Upper lobe of left lung (tissue), 4 donors: ENCODE measurements at regions not wholly inside any gene's neighbourhood (a gene's known extent, or its start where the extent isn't known, plus 50 kb on each side); places are given as distances from the start of the nearest gene placed in this dataset.

Experiments
- CTCF ChIP-seq, 6 experiments: fragments of 450-650 bp in 4 of 6; fragments of 200-600 bp in 2 of 6; sonication (generic) in 2 of 6; IDR thresholded peaks; one replicate each; pipeline ENCODE4 v1.5.1; 2016 to 2019; ENCODE audit warnings: antibody characterized with exemption in 6 of 6
- EP300 ChIP-seq, 4 donors: sonication (generic); formaldehyde crosslinking; IDR thresholded peaks; one replicate each; pipeline ENCODE4 v1.5.1; 2017; ENCODE audit warnings: antibody characterized with exemption in 4 of 4, control low read depth in 2 of 4
- POLR2A ChIP-seq, 4 donors: fragments of 450-650 bp; IDR thresholded peaks; one replicate each; pipeline ENCODE4 v1.5.1; 2016 to 2017; ENCODE audit warnings: antibody characterized with exemption in 4 of 4, mild to moderate bottlenecking in 2 of 4
- POLR2AphosphoS5 ChIP-seq, 2 donors: sonication (generic); formaldehyde crosslinking; IDR thresholded peaks; one replicate each; pipeline ENCODE4 v1.5.1; 2017; ENCODE audit warnings: antibody characterized with exemption in 2 of 2

GRCh38 chr10:2943932-2944614, 123.3 kb upstream of the PFKP start:
- TF ChIP-seq POLR2A (IDR thresholded peaks at IDR 0.05), result no peak
- no peak for TF ChIP-seq CTCF (IDR thresholded peaks at IDR 0.05)
- TF ChIP-seq EP300 (IDR thresholded peaks at IDR 0.05), result no peak
- no peak for TF ChIP-seq POLR2AphosphoS5 (IDR thresholded peaks at IDR 0.05)
